ENCODE measurements at regions not wholly inside any gene's neighbourhood (a gene's known extent, or its start where the extent isn't known, plus 50 kb on each side); places are given as distances from the start of the nearest gene placed in this dataset.
"Not testable (repeated sequence)": the region's sequence is repeated elsewhere in the genome, so short reads cannot be mapped to it uniquely, and the experiment has no call there.

- H3K4me1 Mint-ChIP-seq = no peaks in the 10 kb centered on the region
- H3K36me3 Mint-ChIP-seq = no peaks in the 10 kb centered on the region
- H3K9me3 Mint-ChIP-seq = peaks cover 0 to 2% (median 0%) of the 10 kb centered on the region in 7 donors
- H3K27ac Mint-ChIP-seq = no peak overlapping the region
- H3K27me3 Mint-ChIP-seq = no peaks in the 10 kb centered on the region
- H3K4me3 Mint-ChIP-seq = no peak overlapping the region
- ATAC-seq (ENCODE audit: low read depth in 2 of 2) (no peak), DNase-seq (no peak)
These were observed 984.6 kb upstream of the KCND2 start for GRCh38 chr7:119288416-119288815.

GRCh38 chr7:119300341-119300740 is 972.6 kb upstream of the KCND2 start:
- H3K9me3 Mint-ChIP-seq; H3K27me3 Mint-ChIP-seq; DNase-seq; H3K27ac Mint-ChIP-seq; H3K36me3 Mint-ChIP-seq; H3K4me1 Mint-ChIP-seq; ATAC-seq (ENCODE audit: low read depth in 2 of 2); H3K4me3 Mint-ChIP-seq: not testable (repeated sequence)

GRCh38 chr7:119320316-119320715 is 952.7 kb upstream of the KCND2 start:
- Mint-ChIP-seq H3K36me3 (no peaks in the 10 kb centered on the region), H3K4me3 (no peak overlapping the region), H3K4me1 (no peaks in the 10 kb centered on the region), H3K9me3 (peaks cover 0 to 4% (median 0%) of the 10 kb centered on the region in 7 donors), H3K27me3 (no peaks in the 10 kb centered on the region), H3K27ac (peak overlapping the region in 1 of 6 donors; percentile 47)
- no peak for ATAC-seq (ENCODE audit: low read depth in 2 of 2)
- no peak for DNase-seq

- H3K27me3 Mint-ChIP-seq = no peaks in the 10 kb centered on the region
- H3K4me1 Mint-ChIP-seq = no peaks in the 10 kb centered on the region
- peaks cover 0 to 8% (median 3%) of the 10 kb centered on the region in 7 donors for H3K9me3 Mint-ChIP-seq
- H3K36me3 Mint-ChIP-seq = no peaks in the 10 kb centered on the region
- DNase-seq (no peak), ATAC-seq (ENCODE audit: low read depth in 2 of 2) (no peak)
- H3K4me3 Mint-ChIP-seq = no peak overlapping the region
- H3K27ac Mint-ChIP-seq = no peak overlapping the region
These were observed 943.3 kb upstream of the KCND2 start for GRCh38 chr7:119329715-119330114.

- no peak for DNase-seq
- Mint-ChIP-seq H3K4me1 (no peaks in the 10 kb centered on the region), H3K36me3 (no peaks in the 10 kb centered on the region)
These were observed 937.6 kb upstream of the KCND2 start for GRCh38 chr7:119335405-119335804.

GRCh38 chr7:119341822-119342221 is 931.2 kb upstream of the KCND2 start:
- Mint-ChIP-seq H3K4me3 (no peak overlapping the region), H3K27ac (no peak overlapping the region), H3K27me3 (no peaks in the 10 kb centered on the region), H3K4me1 (no peaks in the 10 kb centered on the region), H3K9me3 (peaks cover 0 to 8% (median 4%) of the 10 kb centered on the region in 7 donors), H3K36me3 (no peaks in the 10 kb centered on the region)
- no peak for DNase-seq
- ATAC-seq (ENCODE audit: low read depth in 2 of 2) = no peak

More at GRCh38 chr7:119335405-119335804, 937.6 kb upstream of the KCND2 start:
- no peak for ATAC-seq (ENCODE audit: low read depth in 2 of 2)
- no peaks in the 10 kb centered on the region for H3K27me3 Mint-ChIP-seq
- peaks cover 0 to 3% (median 0%) of the 10 kb centered on the region in 7 donors for H3K9me3 Mint-ChIP-seq
- no peak overlapping the region for H3K4me3 Mint-ChIP-seq
- no peak overlapping the region for H3K27ac Mint-ChIP-seq

- Mint-ChIP-seq H3K27ac (no peak overlapping the region), H3K27me3 (no peaks in the 10 kb centered on the region), H3K4me3 (no peak overlapping the region), H3K36me3 (no peaks in the 10 kb centered on the region), H3K4me1 (no peaks in the 10 kb centered on the region), H3K9me3 (peaks cover 0 to 8% (median 4%) of the 10 kb centered on the region in 7 donors)
- DNase-seq (no peak), ATAC-seq (ENCODE audit: low read depth in 2 of 2) (no peak)
These were observed 929.7 kb upstream of the KCND2 start for GRCh38 chr7:119343289-119343688.

- H3K4me1 Mint-ChIP-seq = no peaks in the 10 kb centered on the region
- H3K27me3 Mint-ChIP-seq = no peaks in the 10 kb centered on the region
- no peak for ATAC-seq (ENCODE audit: low read depth in 2 of 2)
- no peak for DNase-seq
- H3K4me3 Mint-ChIP-seq = no peak overlapping the region
- no peaks in the 10 kb centered on the region for H3K36me3 Mint-ChIP-seq
- no peak overlapping the region for H3K27ac Mint-ChIP-seq
- peaks cover 0 to 9% (median 4%) of the 10 kb centered on the region in 7 donors for H3K9me3 Mint-ChIP-seq
These were observed 928.5 kb upstream of the KCND2 start for GRCh38 chr7:119344466-119344865.

- DNase-seq (no peak), ATAC-seq (ENCODE audit: low read depth in 2 of 2) (no peak)
- Mint-ChIP-seq H3K27ac (no peak overlapping the region), H3K4me3 (no peak overlapping the region), H3K27me3 (no peaks in the 10 kb centered on the region), H3K36me3 (no peaks in the 10 kb centered on the region), H3K9me3 (peaks cover 0 to 9% (median 2%) of the 10 kb centered on the region in 7 donors), H3K4me1 (no peaks in the 10 kb centered on the region)
These were observed 924.5 kb upstream of the KCND2 start for GRCh38 chr7:119348491-119348890.

- H3K4me1 Mint-ChIP-seq = no peaks in the 10 kb centered on the region
- H3K4me3 Mint-ChIP-seq = no peak overlapping the region
- ATAC-seq (ENCODE audit: low read depth in 2 of 2) (no peak), DNase-seq (no peak)
- H3K27me3 Mint-ChIP-seq = no peaks in the 10 kb centered on the region
- H3K27ac Mint-ChIP-seq = no peak overlapping the region
- peaks cover 0 to 9% (median 2%) of the 10 kb centered on the region in 7 donors for H3K9me3 Mint-ChIP-seq
- H3K36me3 Mint-ChIP-seq = no peaks in the 10 kb centered on the region
These were observed 922.6 kb upstream of the KCND2 start for GRCh38 chr7:119350334-119350733.

GRCh38 chr7:119351320-119351719 is 921.7 kb upstream of the KCND2 start:
- H3K27ac Mint-ChIP-seq = no peak overlapping the region
- no peaks in the 10 kb centered on the region for H3K27me3 Mint-ChIP-seq
- DNase-seq (no peak), ATAC-seq (ENCODE audit: low read depth in 2 of 2) (no peak)
- H3K4me3 Mint-ChIP-seq = peak overlapping the region in 1 of 8 donors; percentile 12
- no peaks in the 10 kb centered on the region for H3K36me3 Mint-ChIP-seq
- peaks cover 0 to 5% (median 2%) of the 10 kb centered on the region in 7 donors for H3K9me3 Mint-ChIP-seq
- H3K4me1 Mint-ChIP-seq = no peaks in the 10 kb centered on the region

GRCh38 chr7:119374436-119374835 is 898.5 kb upstream of the KCND2 start:
- no peaks in the 10 kb centered on the region for H3K4me1 Mint-ChIP-seq
- no peaks in the 10 kb centered on the region for H3K36me3 Mint-ChIP-seq
- no peak overlapping the region for H3K27ac Mint-ChIP-seq
- ATAC-seq (ENCODE audit: low read depth in 2 of 2) = no peak
- H3K27me3 Mint-ChIP-seq = no peaks in the 10 kb centered on the region
- no peak overlapping the region for H3K4me3 Mint-ChIP-seq
- H3K9me3 Mint-ChIP-seq = peaks cover 0 to 3% (median 0%) of the 10 kb centered on the region in 7 donors
- no peak for DNase-seq

GRCh38 chr7:119377861-119378260 is 895.1 kb upstream of the KCND2 start:
- Mint-ChIP-seq H3K27me3 (no peaks in the 10 kb centered on the region), H3K27ac (no peak overlapping the region), H3K4me1 (no peaks in the 10 kb centered on the region), H3K9me3 (peaks cover 0 to 2% (median 0%) of the 10 kb centered on the region in 7 donors), H3K36me3 (no peaks in the 10 kb centered on the region), H3K4me3 (no peak overlapping the region)
- no peak for DNase-seq
- no peak for ATAC-seq (ENCODE audit: low read depth in 2 of 2)

- peaks cover 0 to 2% (median 0%) of the 10 kb centered on the region in 7 donors for H3K9me3 Mint-ChIP-seq
- no peaks in the 10 kb centered on the region for H3K36me3 Mint-ChIP-seq
- no peaks in the 10 kb centered on the region for H3K27me3 Mint-ChIP-seq
- no peaks in the 10 kb centered on the region for H3K4me1 Mint-ChIP-seq
- H3K4me3 Mint-ChIP-seq = no peak overlapping the region
- ATAC-seq (ENCODE audit: low read depth in 2 of 2) (no peak), DNase-seq (no peak)
- no peak overlapping the region for H3K27ac Mint-ChIP-seq
These were observed 890.2 kb upstream of the KCND2 start for GRCh38 chr7:119382726-119383125.

GRCh38 chr7:119395024-119395423 is 878.0 kb upstream of the KCND2 start:
- no peak overlapping the region for H3K4me3 Mint-ChIP-seq
- ATAC-seq (ENCODE audit: low read depth in 2 of 2) = no peak

More at GRCh38 chr7:119395024-119395423, 878.0 kb upstream of the KCND2 start:
- no peaks in the 10 kb centered on the region for H3K27me3 Mint-ChIP-seq
- H3K27ac Mint-ChIP-seq = no peak overlapping the region
- DNase-seq = no peak
- H3K36me3 Mint-ChIP-seq = no peaks in the 10 kb centered on the region
- H3K4me1 Mint-ChIP-seq = no peaks in the 10 kb centered on the region
- H3K9me3 Mint-ChIP-seq = peaks cover 0 to 4% (median 0%) of the 10 kb centered on the region in 7 donors
